NCI-H1105 (cell line): ENCODE measurements at regions not wholly inside any gene's neighbourhood (a gene's known extent, or its start where the extent isn't known, plus 50 kb on each side); places are given as distances from the start of the nearest gene placed in this dataset.

ENCODE experiments used
- DNase-seq: peaks from one replicate; lab custom pipeline; 2025; lab: John Stamatoyannopoulos, UW

DNA sequence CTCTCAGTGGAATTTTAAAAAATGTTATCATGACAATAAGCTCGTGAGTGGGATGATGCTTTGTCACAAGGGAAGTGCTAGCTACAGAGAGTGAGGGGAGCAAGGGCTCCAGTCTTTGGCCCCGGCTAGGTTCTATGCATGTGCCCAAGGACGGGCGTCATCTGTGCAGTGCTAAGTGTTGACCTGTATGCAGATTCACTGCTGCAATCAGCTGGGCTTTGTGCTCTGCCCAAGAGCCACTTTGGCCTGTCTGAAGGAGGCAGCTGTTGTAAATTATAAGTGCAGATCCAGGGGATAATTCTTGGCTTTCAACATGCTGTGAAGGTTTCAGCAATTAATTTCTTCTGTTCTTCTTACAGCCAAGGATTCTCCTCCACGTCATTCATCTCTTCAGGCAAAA is 268.6 kb downstream of the PSAT1 start:
- no peak for DNase-seq

GRCh38 chr9:78566521-78566920 is 269.6 kb downstream of the PSAT1 start:
- no peak for DNase-seq

DNA sequence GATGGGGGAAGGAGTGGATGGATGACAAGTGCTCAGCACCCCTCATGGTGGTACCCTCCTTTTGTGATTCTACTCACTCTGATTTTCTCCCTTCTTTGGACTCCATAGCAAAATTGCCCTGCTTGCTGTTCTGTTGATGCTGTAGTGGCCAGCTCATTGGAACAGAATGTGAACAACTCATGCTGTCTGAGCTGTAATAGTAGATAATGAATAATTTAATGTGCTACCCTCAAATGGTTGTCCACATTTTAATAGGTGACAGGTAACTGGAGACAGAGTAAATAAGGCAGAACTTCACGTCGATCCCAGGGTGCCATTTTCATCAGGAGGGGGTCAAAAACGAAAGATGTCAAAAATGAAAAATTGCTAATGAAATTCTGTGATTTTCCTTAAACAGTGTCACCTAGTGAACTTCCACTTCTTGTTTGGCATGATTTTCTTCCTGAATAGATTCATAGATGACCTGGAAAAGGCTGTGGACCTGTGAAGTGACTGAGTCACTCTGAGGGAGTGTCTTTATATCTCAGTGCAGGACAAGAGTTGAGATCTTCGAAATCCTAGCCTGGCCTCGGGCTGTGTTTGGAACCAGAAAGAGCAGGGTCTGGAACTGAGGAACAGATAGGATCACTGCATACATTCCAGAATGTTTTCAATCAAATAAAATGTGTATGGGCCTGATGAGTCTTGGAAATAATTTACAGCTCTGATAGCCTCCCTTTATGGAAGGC is 270.2 kb downstream of the PSAT1 start:
- no peak for DNase-seq

DNA sequence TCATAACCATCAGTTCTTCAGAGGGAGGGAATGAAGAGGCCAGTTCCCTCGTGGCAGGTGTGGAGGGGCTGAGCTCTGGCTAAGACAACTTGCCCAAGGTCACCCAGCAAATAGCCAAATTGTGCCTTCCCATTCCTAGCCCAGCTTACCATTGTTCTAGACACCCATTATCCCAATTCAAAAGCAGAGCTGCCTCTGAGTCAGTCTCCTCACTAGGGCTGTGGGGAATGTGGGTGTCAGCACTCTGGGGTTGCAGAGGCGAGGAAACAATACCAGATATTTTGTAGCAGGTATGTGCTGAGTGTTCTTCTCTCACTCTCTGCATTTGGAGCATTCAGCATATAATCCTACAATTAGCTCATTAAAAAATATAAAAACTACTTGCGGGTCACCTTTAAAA is 270.8 kb downstream of the PSAT1 start:
- no peak for DNase-seq

DNA sequence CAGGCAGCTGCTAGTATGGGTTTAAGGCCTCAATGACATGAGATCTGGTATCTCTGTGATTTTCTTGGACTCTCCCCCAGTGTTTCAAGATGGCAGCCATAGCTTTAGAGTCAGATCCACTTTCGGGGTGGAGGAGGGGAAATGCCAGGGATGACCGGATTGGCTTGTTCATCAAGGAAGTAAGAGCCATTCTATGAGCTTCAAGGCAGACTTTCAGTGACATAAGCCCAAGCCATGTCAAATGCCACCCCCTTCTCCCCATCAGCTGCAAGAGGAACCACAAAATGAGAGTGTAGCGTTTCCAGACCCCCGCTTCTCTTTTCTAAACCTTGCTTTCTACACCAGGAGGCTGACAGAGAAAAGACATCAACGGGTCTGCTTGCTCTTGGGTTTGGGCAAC is 271.8 kb downstream of the PSAT1 start:
- no peak for DNase-seq

DNA sequence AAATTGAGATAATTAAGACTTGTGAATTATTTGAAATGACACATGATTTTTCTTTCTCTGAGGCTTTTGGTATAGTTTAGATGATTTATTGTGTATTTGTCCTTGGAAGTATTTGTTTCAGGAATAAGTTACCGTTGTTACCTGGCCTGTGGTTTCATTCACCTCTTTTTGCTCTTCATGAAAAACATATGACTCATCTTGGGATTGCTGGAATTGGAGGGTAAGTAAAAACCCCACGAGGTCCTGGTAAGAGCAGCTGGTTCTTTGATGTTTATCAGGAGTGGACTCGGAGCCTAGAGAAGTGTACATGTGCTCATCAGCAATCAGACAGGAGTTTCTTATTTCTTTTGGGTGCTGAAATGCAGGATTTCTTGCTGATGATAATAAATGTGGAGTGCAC is 275.3 kb downstream of the PSAT1 start:
- DNase-seq = no peak

DNA sequence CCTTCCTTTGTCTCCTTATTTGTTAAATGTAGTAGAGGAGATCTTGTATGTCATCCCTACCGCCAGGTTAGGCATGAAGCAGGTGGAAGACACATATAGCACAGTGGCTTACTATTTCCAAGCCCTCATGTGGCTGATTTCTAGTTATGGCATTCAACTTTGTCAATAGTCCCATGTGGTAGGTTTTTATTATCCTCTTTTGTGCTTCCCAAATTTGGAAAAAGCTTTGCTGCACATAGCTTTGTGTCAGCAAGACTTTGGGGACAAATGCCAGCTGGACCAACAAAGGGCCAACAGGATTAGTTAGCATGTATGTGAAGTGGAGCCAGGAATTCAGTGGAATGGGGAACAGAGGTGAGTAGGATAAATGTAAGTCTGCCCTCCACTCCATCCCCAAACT is 276.3 kb downstream of the PSAT1 start:
- no peak for DNase-seq

DNA sequence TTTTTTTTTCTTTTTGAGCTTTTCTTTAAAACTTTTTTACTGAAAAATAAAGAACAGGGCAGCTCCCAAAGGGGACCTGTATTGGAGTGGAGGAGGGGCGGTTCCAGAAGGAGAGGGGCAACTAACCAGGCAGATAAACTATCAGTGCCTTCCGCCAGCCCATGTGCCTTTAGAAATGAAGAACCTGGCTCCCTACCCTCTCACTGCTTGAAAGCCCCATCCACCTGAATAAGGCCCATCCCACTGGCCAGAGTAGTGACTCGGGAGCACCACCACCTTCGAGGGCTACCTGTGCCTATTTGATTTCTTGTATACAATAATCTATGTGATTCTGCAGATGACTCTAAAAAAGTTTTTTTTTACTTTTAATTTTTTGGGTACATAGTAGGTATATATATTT is 276.7 kb downstream of the PSAT1 start:
- no peak for DNase-seq

DNA sequence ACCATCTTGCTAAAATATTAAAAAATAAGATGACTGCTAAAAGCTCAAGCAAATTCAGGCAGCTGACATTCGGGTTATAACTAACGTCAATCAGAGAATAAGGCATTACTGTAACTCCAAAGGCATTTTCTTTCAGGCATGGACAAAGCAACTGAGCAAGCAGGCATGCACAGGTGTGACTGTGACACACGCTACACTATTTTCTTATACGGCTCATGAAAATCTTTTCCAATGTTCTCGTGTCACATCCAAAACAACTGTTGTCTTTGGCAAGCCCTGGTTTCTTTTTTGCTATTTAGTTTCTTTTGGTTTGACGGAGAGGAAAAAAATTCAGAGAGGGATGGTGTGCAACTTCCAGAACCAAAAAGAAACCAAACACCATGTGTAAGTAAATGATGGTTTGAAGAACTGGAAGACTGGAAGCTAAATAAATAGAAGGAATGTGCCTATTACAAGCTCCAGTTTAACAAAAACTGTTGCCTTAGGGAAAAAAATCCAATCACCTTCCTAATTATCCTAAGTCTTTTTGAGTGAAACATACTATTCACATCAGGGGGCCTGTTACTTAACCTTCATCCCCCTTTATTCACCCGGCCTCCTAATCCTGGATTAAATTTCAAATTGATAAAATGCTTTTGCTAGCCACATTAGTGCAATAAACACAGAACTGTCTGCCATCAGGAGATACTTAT is 277.6 kb downstream of the PSAT1 start:
- DNase-seq = no peak

- no peak for DNase-seq
Observed at GRCh38 chr9:78575081-78575480, 278.2 kb downstream of the PSAT1 start.

GRCh38 chr9:78575771-78576170 is 278.8 kb downstream of the PSAT1 start:
- DNase-seq = no peak

- DNase-seq = no peak
Observed at GRCh38 chr9:78577156-78577906, 280.4 kb downstream of the PSAT1 start.

DNA sequence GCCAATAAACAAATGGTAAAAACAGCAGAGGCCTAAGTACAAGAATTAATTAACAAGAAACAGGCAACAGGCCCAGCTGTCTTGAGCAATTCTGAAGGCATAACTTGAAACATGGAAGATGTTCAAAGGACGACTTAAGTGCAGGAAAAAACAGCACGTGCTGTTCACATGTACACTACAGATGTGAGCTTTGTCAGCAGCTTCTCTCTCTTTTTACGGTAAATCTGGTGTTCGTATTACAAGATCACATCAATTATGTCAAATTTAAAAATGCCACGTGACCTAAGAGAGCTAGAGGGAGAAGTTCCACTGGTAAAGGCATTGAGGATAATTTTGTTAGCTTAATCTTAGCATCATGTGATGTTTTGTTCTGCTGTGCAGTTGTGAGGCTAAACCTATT is 281.1 kb downstream of the PSAT1 start:
- no peak for DNase-seq

- DNase-seq = no peak
Observed at GRCh38 chr9:78582821-78583220, 285.9 kb downstream of the PSAT1 start.

- no peak for DNase-seq
Observed at GRCh38 chr9:78584589-78584988, 287.7 kb downstream of the PSAT1 start.

GRCh38 chr9:78585909-78586308 is 289.0 kb downstream of the PSAT1 start:
- no peak for DNase-seq

DNA sequence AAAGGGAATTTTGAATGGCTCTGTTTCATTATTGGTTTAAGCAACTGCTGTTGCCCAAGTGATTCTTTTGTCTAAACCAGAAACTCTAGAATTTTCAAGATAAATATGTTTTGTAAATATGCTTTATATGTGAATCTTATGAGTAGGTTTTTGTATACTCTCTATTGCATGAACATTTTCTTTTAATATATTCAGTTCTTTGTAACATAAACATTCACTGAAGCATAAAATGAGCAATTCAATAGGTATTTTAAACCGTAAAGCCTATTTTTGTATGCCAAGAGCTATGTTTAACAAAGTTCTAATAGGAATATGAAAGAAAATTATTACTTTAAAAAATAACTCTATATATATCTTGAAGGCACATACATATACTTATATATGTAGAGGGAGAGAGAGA is 293.1 kb downstream of the PSAT1 start:
- DNase-seq = no peak

- DNase-seq = no peak
Observed at GRCh38 chr9:78592811-78593210, 295.9 kb downstream of the PSAT1 start.

DNA sequence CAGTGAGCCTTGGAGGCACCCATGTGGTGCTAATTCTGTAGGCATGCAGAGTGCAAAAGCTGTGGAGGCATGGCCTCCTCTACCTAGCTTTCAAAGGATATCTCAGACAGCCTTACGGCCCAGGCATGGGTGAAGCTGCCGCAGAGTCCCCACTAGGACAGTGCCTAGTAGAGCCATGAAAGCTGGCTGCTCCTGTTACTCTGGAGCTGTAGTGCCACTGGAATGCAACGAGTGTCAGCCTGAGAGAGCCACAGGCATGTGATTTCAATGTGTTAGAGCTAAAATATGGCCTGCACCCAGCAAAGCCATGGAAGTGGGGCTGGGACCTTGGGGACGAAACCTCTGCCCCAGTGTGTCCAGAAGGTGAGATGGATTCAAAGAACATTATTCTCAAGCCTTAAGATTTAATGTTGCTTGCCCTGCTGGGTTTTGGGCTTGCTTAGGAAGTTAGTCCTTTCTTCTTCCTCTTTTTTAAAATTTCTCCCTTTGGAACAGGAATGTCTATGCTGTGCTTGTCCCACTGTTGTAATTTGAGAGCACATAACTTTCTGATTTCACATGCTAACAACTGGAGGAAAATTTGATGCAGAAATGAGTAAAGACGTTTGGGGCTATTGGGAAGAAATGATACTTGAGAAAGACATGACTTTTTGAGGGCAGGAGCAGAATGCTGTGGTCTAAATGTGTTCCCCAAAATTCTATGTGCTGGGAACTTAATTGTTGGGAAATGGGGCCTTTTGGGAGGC is 298.4 kb downstream of the PSAT1 start:
- no peak for DNase-seq

GRCh38 chr9:78596346-78596745 is 299.4 kb downstream of the PSAT1 start:
- DNase-seq = no peak

DNA sequence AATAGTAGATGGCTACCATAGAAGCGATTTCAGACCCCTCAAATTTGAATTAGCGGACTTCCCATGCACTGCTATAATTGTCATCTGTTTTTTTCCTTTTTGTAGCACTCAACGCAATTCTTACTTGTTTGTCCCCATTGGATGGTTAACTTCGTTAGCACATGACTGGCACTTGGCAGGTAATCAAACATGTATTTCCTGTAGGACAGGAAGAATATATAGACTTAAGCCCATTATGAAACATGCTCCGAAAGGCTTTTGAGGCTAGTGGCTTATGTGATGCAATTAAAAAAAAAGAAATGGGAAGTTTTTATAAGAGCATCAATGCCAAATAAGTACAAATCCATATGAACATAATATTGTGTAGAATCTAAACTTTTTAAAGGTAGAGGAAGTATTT is 301.2 kb downstream of the PSAT1 start:
- DNase-seq = no peak

GRCh38 chr9:78599926-78600325 is 303.0 kb downstream of the PSAT1 start:
- DNase-seq = no peak
